Keratinocyte (primary cell): ENCODE measurements at regions not wholly inside any gene's neighbourhood (a gene's known extent, or its start where the extent isn't known, plus 50 kb on each side); places are given as distances from the start of the nearest gene placed in this dataset.

Experiments
- DNase-seq: peaks from one replicate; pipeline ENCODE4 v3.0.0-alpha.2; 2011; ENCODE audit warnings: low read depth, missing footprints, low spot score
- FAIRE-seq: peaks from 2 replicates; lab custom pipeline; 2011; peaks lifted over from hg19 to GRCh38; lab: Jason Lieb, UNC
- H2AFZ ChIP-seq: 2 replicates; pipeline ENCODE4 v1.6.0; 2012; ENCODE audit warnings: low read length, control low read depth, inconsistent platforms; ENCODE audit not compliant: control insufficient read depth
- H3K27ac ChIP-seq: 2 replicates; pipeline ENCODE4 v1.5.1; 2011; ENCODE audit warnings: low read length; ENCODE audit not compliant: control insufficient read depth, insufficient read depth
- H3K27me3 ChIP-seq: 3 replicates; pipeline ENCODE4 v1.6.0; 2011; ENCODE audit warnings: low read length; ENCODE audit not compliant: control insufficient read depth, insufficient read depth; ENCODE audit errors: extremely low read depth
- H3K36me3 ChIP-seq, 2 experiments: 2 replicates in 1 of 2; 3 replicates in 1 of 2; pipeline ENCODE4 v1.5.1; 2011; ENCODE audit warnings: low read length in 2 of 2, mild to moderate bottlenecking in 1 of 2; ENCODE audit not compliant: control insufficient read depth in 2 of 2, insufficient read depth in 2 of 2; ENCODE audit errors: extremely low read depth in 1 of 2
- H3K4me1 ChIP-seq: 3 replicates; pipeline ENCODE4 v1.5.1; 2011; ENCODE audit warnings: low read length; ENCODE audit not compliant: control insufficient read depth, insufficient read depth; ENCODE audit errors: extremely low read depth
- H3K4me2 ChIP-seq: 3 replicates; pipeline ENCODE4 v1.6.0; 2011; ENCODE audit warnings: low read depth, low read length; ENCODE audit not compliant: control insufficient read depth, insufficient read depth; ENCODE audit errors: extremely low read depth
- H3K4me3 ChIP-seq, 3 experiments: fragments of 200-600 bp in 1 of 3; sonication (generic) in 1 of 3; 2 replicates in 2 of 3; 3 replicates in 1 of 3; pipeline ENCODE4 v1.5.1; 2011 to 2016; ENCODE audit warnings: low read length in 3 of 3, mild to moderate bottlenecking in 3 of 3, control low read depth in 2 of 3, inconsistent platforms in 1 of 3, low read depth in 1 of 3, mixed read lengths in 1 of 3, mixed run types in 1 of 3, moderate library complexity in 1 of 3; ENCODE audit not compliant: control insufficient read depth in 2 of 3, insufficient read depth in 2 of 3; ENCODE audit errors: extremely low read depth in 1 of 3
- H3K79me2 ChIP-seq: 2 replicates; pipeline ENCODE4 v1.6.0; 2012; ENCODE audit warnings: low read length; ENCODE audit not compliant: control insufficient read depth, insufficient read depth
- H3K9ac ChIP-seq: 3 replicates; pipeline ENCODE4 v1.6.0; 2011; ENCODE audit warnings: low read length; ENCODE audit not compliant: control insufficient read depth, insufficient read depth; ENCODE audit errors: extremely low read depth
- H3K9me1 ChIP-seq: 3 replicates; pipeline ENCODE4 v1.6.0; 2011; ENCODE audit warnings: low read length; ENCODE audit not compliant: control insufficient read depth, insufficient read depth; ENCODE audit errors: extremely low read depth
- H3K9me3 ChIP-seq: 2 replicates; pipeline ENCODE4 v1.5.1; 2012; ENCODE audit warnings: low read depth, low read length; ENCODE audit not compliant: control insufficient read depth
- H4K20me1 ChIP-seq: 3 replicates; pipeline ENCODE4 v1.6.0; 2011; ENCODE audit warnings: low read length; ENCODE audit not compliant: control insufficient read depth, insufficient read depth; ENCODE audit errors: extremely low read depth
- EZH2 ChIP-seq: IDR thresholded peaks from one replicate; pipeline ENCODE4 v1.6.1; 2012; ENCODE audit warnings: inconsistent platforms, mild to moderate bottlenecking, low read length, moderate library complexity
- dilution Hi-C: fragments of 300-500 bp; cut with MboI; formaldehyde crosslinking; loops from one replicate; pipeline ENCODE4 v1.7.0; 2020; ENCODE audit warnings: low sequenced_read_pairs; ENCODE audit not compliant: extremely low pct_ligation_motif_present
- TF ChIP-seq, protein P1 (sequence below), 3 experiments: IDR thresholded peaks in 1 of 3; conservative IDR thresholded peaks in 1 of 3; optimal IDR thresholded peaks in 1 of 3; 2 replicates in 2 of 3; 3 replicates in 1 of 3; pipeline versions ENCODE3 to v1.5.1; 2011; ENCODE audit warnings: low read length in 3 of 3, mild to moderate bottlenecking in 3 of 3, moderate library complexity in 2 of 3, control low read depth in 1 of 3, inconsistent platforms in 1 of 3; ENCODE audit not compliant: insufficient read depth in 2 of 3; ENCODE audit errors: extremely low read depth in 1 of 3

DNA sequence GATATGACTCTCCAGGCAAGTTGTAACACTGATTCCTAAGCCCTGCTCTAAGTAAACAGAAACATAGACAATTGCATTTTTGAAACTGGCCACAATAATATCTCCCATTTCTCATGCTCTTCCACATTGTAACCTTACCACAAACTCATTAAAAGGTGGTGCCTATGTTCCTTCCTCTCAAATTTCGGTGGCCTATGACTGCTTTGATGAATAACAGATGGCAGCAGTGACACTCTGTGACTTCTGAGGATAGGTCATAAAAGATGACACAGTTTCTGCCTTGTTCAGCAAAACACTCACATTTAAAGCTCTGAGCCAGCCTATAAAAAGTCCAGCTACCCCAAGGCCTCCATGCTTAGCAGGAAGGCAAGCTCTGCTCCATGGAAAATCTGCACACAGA, 195.2 kb downstream of the EFHB start:
- no peaks in the 10 kb centered on the region for H4K20me1 ChIP-seq
- FAIRE-seq (no peak), DNase-seq (no peak)
- no peaks in the 10 kb centered on the region for H3K79me2 ChIP-seq
- no peaks in the 10 kb centered on the region for H3K36me3 ChIP-seq
- no peaks in the 10 kb centered on the region for H3K9me1 ChIP-seq
- H3K27ac ChIP-seq: no peak overlapping the region
- H2AFZ ChIP-seq: no peak overlapping the region
- no peaks in the 10 kb centered on the region for H3K4me1 ChIP-seq
- H3K9ac ChIP-seq: no peak overlapping the region
- dilution Hi-C loops: no loop called here
- H3K4me2 ChIP-seq: no peak overlapping the region
- H3K4me3 ChIP-seq: no peak overlapping the region
- no peaks in the 10 kb centered on the region for H3K27me3 ChIP-seq
- no peaks in the 10 kb centered on the region for H3K9me3 ChIP-seq
- no peak for TF ChIP-seq EZH2
- TF ChIP-seq, protein P1, sequence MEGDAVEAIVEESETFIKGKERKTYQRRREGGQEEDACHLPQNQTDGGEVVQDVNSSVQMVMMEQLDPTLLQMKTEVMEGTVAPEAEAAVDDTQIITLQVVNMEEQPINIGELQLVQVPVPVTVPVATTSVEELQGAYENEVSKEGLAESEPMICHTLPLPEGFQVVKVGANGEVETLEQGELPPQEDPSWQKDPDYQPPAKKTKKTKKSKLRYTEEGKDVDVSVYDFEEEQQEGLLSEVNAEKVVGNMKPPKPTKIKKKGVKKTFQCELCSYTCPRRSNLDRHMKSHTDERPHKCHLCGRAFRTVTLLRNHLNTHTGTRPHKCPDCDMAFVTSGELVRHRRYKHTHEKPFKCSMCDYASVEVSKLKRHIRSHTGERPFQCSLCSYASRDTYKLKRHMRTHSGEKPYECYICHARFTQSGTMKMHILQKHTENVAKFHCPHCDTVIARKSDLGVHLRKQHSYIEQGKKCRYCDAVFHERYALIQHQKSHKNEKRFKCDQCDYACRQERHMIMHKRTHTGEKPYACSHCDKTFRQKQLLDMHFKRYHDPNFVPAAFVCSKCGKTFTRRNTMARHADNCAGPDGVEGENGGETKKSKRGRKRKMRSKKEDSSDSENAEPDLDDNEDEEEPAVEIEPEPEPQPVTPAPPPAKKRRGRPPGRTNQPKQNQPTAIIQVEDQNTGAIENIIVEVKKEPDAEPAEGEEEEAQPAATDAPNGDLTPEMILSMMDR (optimal IDR thresholded peaks at IDR 0.05 in 1 of 3, IDR thresholded peaks at IDR 0.05 in 1 of 3, conservative IDR thresholded peaks at IDR 0.05 in 1 of 3; ENCODE audit: extremely low read depth in 1 of 3, insufficient read depth in 2 of 3, low read length in 3 of 3): no peak

DNA sequence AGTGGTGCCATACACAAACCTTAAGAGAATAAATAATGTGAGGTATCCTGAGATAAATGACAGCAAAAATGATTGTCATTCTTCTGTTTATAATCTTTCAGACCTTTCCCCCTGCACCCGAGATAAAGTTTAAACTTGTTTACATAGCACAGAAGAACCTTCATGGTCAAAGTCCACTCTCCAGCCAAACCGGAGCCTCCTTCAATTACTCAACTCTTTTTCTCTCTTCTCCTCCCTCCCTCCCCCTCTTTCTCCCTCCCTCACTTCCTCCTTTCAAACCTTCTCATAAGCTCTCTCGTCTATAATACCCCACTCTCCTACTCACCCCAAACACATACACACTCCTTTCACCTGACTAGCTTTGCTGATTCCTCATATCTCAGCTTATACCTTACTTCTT, 198.9 kb downstream of the EFHB start:
- Histone ChIP-seq H3K4me3 (no peak overlapping the region), H3K36me3 (no peaks in the 10 kb centered on the region), H3K79me2 (no peaks in the 10 kb centered on the region), H3K27me3 (no peaks in the 10 kb centered on the region), H4K20me1 (no peaks in the 10 kb centered on the region), H3K27ac (no peak overlapping the region), H2AFZ (no peak overlapping the region), H3K9ac (no peak overlapping the region), H3K9me1 (no peaks in the 10 kb centered on the region), H3K9me3 (no peaks in the 10 kb centered on the region), H3K4me2 (no peak overlapping the region), H3K4me1 (no peaks in the 10 kb centered on the region)
- FAIRE-seq: no peak
- no peak for DNase-seq
- no peak for TF ChIP-seq EZH2
- dilution Hi-C loops: no loop called here

DNA sequence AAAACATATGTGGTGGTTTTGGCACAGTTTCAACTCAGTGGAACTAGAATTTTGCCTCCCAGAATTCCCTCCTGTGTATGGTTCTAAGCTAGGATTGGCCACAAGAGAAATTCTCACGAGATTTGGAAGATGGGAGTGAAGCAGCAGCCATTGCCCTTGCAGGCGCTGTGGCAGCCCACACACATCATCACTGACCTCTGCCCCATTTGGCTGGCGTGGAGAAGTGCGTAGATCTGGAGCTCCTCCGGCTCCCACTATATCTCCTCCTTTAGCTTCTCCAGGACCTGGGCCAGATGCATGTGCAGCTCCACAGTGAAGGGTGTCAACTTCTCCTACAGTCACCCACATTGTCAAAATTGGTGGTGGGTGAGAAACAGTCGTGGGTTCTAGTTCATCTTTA, 199.6 kb downstream of the EFHB start:
- Histone ChIP-seq H3K27ac (no peak overlapping the region), H2AFZ (no peak overlapping the region), H3K9me1 (no peaks in the 10 kb centered on the region), H4K20me1 (no peaks in the 10 kb centered on the region), H3K9me3 (no peaks in the 10 kb centered on the region), H3K4me3 (no peak overlapping the region), H3K9ac (no peak overlapping the region), H3K27me3 (no peaks in the 10 kb centered on the region), H3K79me2 (no peaks in the 10 kb centered on the region), H3K36me3 (no peaks in the 10 kb centered on the region), H3K4me1 (no peaks in the 10 kb centered on the region), H3K4me2 (no peak overlapping the region)
- dilution Hi-C loops: no loop called here
- TF ChIP-seq EZH2: no peak
- TF ChIP-seq, protein P1 (optimal IDR thresholded peaks at IDR 0.05 in 1 of 3, IDR thresholded peaks at IDR 0.05 in 1 of 3, conservative IDR thresholded peaks at IDR 0.05 in 1 of 3; ENCODE audit: extremely low read depth in 1 of 3, insufficient read depth in 2 of 3, low read length in 3 of 3): no peak
- FAIRE-seq (no peak), DNase-seq (no peak)
